KOPT-K1 (cell line): ENCODE measurements at regions not wholly inside any gene's neighbourhood (a gene's known extent, or its start where the extent isn't known, plus 50 kb on each side); places are given as distances from the start of the nearest gene placed in this dataset.

ENCODE experiments used
- H3K27ac ChIP-seq: fragments of 200-600 bp; sonication (generic); 2 replicates; pipeline ENCODE4 v1.5.1; 2016; ENCODE audit warnings: antibody characterized with exemption, mild to moderate bottlenecking, low read depth, low read length; ENCODE audit not compliant: poor library complexity, severe bottlenecking
- H3K36me3 ChIP-seq: fragments of 200-600 bp; sonication (generic); 2 replicates; pipeline ENCODE4 v1.5.1; 2017; ENCODE audit warnings: antibody characterized with exemption, mild to moderate bottlenecking, low read length, moderate library complexity; ENCODE audit not compliant: insufficient read depth
- H3K9me3 ChIP-seq: fragments of 200-600 bp; sonication (generic); 2 replicates; pipeline ENCODE4 v1.5.1; 2017; ENCODE audit warnings: antibody characterized with exemption, low read length, mild to moderate bottlenecking; ENCODE audit not compliant: insufficient read depth, poor library complexity, severe bottlenecking

GRCh38 chr2:195606179-195606578, 50.8 kb upstream of the SLC39A10 start:
- Histone ChIP-seq H3K36me3 (no peaks in the 10 kb centered on the region), H3K27ac (no peak overlapping the region), H3K9me3 (no peaks in the 10 kb centered on the region)

DNA sequence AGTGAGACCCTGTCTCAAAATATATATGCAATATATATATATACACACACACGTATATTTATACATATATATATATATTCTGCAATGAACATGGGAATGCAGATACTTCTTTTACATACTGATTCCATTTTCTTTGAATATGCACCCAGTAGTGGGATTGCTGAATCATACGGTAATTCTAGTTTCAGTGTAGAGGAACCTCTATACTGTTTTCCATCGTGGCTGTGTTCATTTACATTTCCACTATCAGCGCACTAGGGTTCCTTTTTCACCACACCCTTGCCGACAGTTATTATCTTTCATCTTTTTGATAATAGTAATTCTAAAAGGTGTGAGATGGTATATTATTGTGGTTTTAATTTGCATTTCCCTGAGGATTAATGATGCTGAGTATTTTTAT, 52.3 kb upstream of the SLC39A10 start:
- Histone ChIP-seq H3K36me3 (no peaks in the 10 kb centered on the region), H3K27ac (no peak overlapping the region), H3K9me3 (no peaks in the 10 kb centered on the region)

GRCh38 chr2:195603998-195604397, 53.0 kb upstream of the SLC39A10 start:
- Histone ChIP-seq H3K27ac (no peak overlapping the region), H3K36me3 (no peaks in the 10 kb centered on the region), H3K9me3 (no peaks in the 10 kb centered on the region)

- no peak overlapping the region for H3K27ac ChIP-seq
- no peaks in the 10 kb centered on the region for H3K9me3 ChIP-seq
- H3K36me3 ChIP-seq: no peaks in the 10 kb centered on the region
Observed at GRCh38 chr2:195603408-195603807, 53.6 kb upstream of the SLC39A10 start.

GRCh38 chr2:195602687-195603086, 54.3 kb upstream of the SLC39A10 start:
- no peak overlapping the region for H3K27ac ChIP-seq
- H3K36me3 ChIP-seq: no peaks in the 10 kb centered on the region
- H3K9me3 ChIP-seq: peaks cover 5% of the 10 kb centered on the region

GRCh38 chr2:195601361-195601760, 55.7 kb upstream of the SLC39A10 start:
- Histone ChIP-seq H3K9me3 (peaks cover 5% of the 10 kb centered on the region), H3K27ac (no peak overlapping the region), H3K36me3 (no peaks in the 10 kb centered on the region)

DNA sequence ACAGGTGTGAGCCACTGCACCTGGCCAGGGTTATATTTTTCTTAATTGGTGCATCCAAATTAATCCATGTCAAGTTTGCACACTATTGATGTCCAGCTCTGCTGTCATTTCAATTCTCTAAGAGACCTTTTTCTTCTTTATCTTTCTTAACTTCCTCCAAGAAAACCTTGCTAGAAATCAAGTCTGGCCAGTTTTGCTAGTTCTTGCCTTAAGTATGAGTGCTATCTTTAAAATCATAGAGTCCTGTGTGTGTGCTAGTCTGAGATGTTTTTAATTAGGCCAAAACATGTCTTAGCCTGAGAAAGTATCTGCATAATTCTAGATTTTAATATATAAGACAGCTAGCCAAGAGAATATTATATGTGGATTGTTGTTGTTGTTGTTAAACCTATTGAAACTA, 56.2 kb upstream of the SLC39A10 start:
- no peak overlapping the region for H3K27ac ChIP-seq
- H3K9me3 ChIP-seq: peaks cover 5% of the 10 kb centered on the region
- no peaks in the 10 kb centered on the region for H3K36me3 ChIP-seq

DNA sequence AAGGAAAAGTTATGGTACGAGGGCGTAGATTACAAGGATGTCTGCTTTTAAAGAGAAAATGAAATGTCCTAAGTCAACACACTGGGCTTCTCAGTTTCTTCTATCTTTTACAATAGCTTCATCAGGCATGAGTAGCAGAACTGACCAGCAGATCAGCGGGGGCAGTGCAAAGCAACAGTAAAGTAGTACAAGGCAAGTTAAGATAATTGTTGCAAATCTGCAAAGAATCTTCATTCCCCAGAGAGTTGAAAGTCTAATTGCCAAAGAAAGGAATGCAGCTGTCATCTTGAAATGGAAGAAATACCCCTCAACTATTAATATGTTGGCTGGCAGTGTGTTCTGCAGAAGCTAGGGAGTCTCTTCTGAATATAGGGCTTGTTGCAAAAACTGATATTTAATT, 60.2 kb upstream of the SLC39A10 start:
- peaks cover 5% of the 10 kb centered on the region for H3K9me3 ChIP-seq
- no peak overlapping the region for H3K27ac ChIP-seq
- H3K36me3 ChIP-seq: no peaks in the 10 kb centered on the region

- Histone ChIP-seq H3K27ac (no peak overlapping the region), H3K9me3 (peaks cover 5% of the 10 kb centered on the region), H3K36me3 (no peaks in the 10 kb centered on the region)
Observed at GRCh38 chr2:195595825-195596224, 61.2 kb upstream of the SLC39A10 start.

GRCh38 chr2:195594919-195595694, 61.9 kb upstream of the SLC39A10 start:
- H3K27ac ChIP-seq: no peak overlapping the region
- no peaks in the 10 kb centered on the region for H3K36me3 ChIP-seq
- H3K9me3 ChIP-seq: peaks cover 5% of the 10 kb centered on the region

GRCh38 chr2:195594248-195594647, 62.8 kb upstream of the SLC39A10 start:
- Histone ChIP-seq H3K9me3 (peaks cover 5% of the 10 kb centered on the region), H3K36me3 (no peaks in the 10 kb centered on the region), H3K27ac (no peak overlapping the region)

GRCh38 chr2:195592105-195592504, 64.9 kb upstream of the SLC39A10 start:
- Histone ChIP-seq H3K9me3 (no peaks in the 10 kb centered on the region), H3K27ac (no peak overlapping the region), H3K36me3 (no peaks in the 10 kb centered on the region)

DNA sequence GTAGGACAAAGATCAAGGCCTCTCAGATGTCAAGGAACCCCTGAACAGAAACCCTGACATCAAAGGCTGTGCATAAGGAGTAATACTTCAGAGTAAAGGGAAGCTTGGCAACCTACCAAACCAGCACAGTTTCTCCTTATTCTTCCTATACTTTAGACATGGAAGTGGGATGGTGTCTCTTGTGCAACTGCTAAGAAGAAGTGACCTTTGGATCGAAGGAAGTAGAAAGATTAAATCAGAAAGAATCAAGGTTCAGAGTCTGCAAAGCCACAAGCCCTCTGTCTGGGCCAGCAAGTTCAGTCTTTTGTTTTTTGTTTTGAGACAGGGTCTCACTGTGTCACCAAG, 66.2 kb upstream of the SLC39A10 start:
- H3K36me3 ChIP-seq: no peaks in the 10 kb centered on the region
- no peak overlapping the region for H3K27ac ChIP-seq
- H3K9me3 ChIP-seq: no peaks in the 10 kb centered on the region

DNA sequence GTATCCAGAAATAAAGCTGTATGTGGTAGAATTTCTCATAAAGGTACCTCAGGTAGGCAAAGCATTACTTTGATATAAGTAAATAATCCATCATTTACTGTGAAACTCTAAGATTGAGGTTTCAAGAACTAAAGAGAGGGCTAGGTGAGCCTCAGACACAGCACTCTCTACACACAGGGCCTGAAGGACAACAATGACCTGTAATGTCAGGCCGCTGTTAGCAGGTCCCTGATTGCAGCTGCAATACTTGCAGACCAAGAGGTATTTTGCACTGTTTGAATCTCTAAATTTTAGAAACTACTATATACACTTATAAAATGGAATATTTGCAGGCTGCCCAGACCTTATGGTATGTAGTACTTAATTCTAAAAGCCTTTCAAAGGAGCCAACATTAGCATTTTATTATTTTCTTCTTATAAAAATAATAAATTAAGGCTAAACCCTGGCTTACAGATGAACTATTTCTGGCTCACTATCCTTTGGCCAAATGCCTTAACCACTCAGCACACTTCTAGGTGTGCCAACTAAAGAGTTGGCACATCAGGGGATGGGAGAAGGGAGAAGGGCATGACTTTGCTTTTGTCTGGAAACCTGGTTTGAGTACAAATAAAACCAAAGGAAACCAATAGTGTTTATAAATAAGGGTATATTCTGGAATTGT, 66.7 kb upstream of the SLC39A10 start:
- Histone ChIP-seq H3K9me3 (no peaks in the 10 kb centered on the region), H3K27ac (no peak overlapping the region), H3K36me3 (no peaks in the 10 kb centered on the region)

DNA sequence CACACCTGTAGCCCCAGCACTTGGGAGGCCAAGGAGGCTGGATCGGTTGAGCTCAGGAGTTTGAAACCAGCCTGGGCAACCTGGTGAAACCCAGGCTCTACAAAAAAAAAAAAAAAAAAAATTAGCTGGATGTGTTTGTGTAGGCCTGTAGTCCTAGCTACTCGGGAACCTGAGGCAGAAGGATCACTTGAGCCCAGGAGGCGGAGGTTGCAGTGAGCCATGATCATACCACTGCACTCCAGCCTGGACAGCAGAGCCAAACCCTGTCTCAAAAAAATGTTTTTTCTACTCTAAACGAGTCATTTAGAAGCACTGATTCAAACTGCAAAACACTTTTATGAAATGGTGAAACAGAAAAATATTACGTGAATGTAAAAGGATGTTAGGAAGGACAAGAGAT, 69.1 kb upstream of the SLC39A10 start:
- Histone ChIP-seq H3K36me3 (no peaks in the 10 kb centered on the region), H3K9me3 (no peaks in the 10 kb centered on the region), H3K27ac (no peak overlapping the region)
